ENCODE measurements at regions not wholly inside any gene's neighbourhood (a gene's known extent, or its start where the extent isn't known, plus 50 kb on each side); places are given as distances from the start of the nearest gene placed in this dataset.

GRCh38 chr12:24597580-24597979 lies 351.3 kb downstream of the BCAT1 start:
- Mint-ChIP-seq H3K36me3 (ENCODE audit: unreplicated experiment) (no peaks in the 10 kb centered on the region), H3K27ac (ENCODE audit: unreplicated experiment) (no peak overlapping the region), H3K9me3 (ENCODE audit: unreplicated experiment) (no peaks in the 10 kb centered on the region)

DNA sequence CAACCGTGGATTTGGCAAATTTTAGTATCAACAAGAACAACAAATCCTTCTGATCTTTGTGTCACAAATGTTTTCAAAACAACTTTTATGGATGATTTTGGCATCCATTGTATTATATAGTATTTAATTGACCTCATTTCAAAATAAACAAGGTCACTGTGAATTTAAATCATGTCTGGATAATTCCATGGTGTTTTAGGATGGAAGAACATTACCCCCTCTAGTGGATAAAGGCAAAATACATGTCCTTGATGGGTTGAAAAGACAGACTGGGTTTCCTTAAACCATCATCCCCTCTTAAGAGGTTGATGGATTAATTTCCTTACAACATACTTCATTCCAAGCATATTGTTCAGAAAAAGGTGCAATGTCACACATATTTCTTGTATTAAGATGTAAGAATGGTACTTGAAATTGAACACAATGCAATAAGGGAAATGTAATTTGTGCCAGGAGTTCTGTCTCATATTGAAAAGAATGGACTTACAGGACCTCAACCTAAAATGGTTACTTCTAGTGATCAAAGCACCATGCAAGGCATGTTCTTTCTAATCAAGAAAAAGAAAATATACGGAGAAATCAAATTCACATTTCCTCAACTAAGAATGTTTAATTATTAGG lies 352.0 kb downstream of the BCAT1 start:
- Mint-ChIP-seq H3K4me3 (ENCODE audit: unreplicated experiment) (no peak overlapping the region), H3K9me3 (ENCODE audit: unreplicated experiment) (no peaks in the 10 kb centered on the region), H3K27me3 (ENCODE audit: unreplicated experiment) (peaks cover 3% of the 10 kb centered on the region), H3K4me1 (ENCODE audit: unreplicated experiment) (peaks cover 6% of the 10 kb centered on the region), H3K27ac (ENCODE audit: unreplicated experiment) (no peak overlapping the region), H3K36me3 (ENCODE audit: unreplicated experiment) (no peaks in the 10 kb centered on the region)
- no peak for DNase-seq (ENCODE audit: extremely low spot score, unreplicated experiment)
- TF ChIP-seq CTCF (IDR thresholded peaks at IDR 0.05), result peak; percentile 83

More at GRCh38 chr12:24597580-24597979, 351.3 kb downstream of the BCAT1 start:
- Mint-ChIP-seq H3K27me3 (ENCODE audit: unreplicated experiment) (peaks cover 3% of the 10 kb centered on the region), H3K4me3 (ENCODE audit: unreplicated experiment) (no peak overlapping the region), H3K4me1 (ENCODE audit: unreplicated experiment) (peaks cover 6% of the 10 kb centered on the region)
- no peak for TF ChIP-seq CTCF (IDR thresholded peaks at IDR 0.05)
- DNase-seq (ENCODE audit: extremely low spot score, unreplicated experiment), result no peak

GRCh38 chr12:24595652-24596235 lies 353.2 kb downstream of the BCAT1 start:
- Mint-ChIP-seq H3K4me3 (ENCODE audit: unreplicated experiment) (no peak overlapping the region), H3K4me1 (ENCODE audit: unreplicated experiment) (peaks cover under 1% of the 10 kb centered on the region), H3K9me3 (ENCODE audit: unreplicated experiment) (no peaks in the 10 kb centered on the region), H3K36me3 (ENCODE audit: unreplicated experiment) (no peaks in the 10 kb centered on the region), H3K27me3 (ENCODE audit: unreplicated experiment) (peaks cover 3% of the 10 kb centered on the region), H3K27ac (ENCODE audit: unreplicated experiment) (no peak overlapping the region)
- DNase-seq (ENCODE audit: extremely low spot score, unreplicated experiment), result no peak
- peak; percentile 52 for TF ChIP-seq CTCF (IDR thresholded peaks at IDR 0.05)

- no peaks in the 10 kb centered on the region for H3K4me1 Mint-ChIP-seq (ENCODE audit: unreplicated experiment)
- DNase-seq (ENCODE audit: extremely low spot score, unreplicated experiment), result no peak
- H3K27me3 Mint-ChIP-seq (ENCODE audit: unreplicated experiment), result peaks cover 3% of the 10 kb centered on the region
- H3K4me3 Mint-ChIP-seq (ENCODE audit: unreplicated experiment), result no peak overlapping the region
- no peak overlapping the region for H3K27ac Mint-ChIP-seq (ENCODE audit: unreplicated experiment)
- no peak for TF ChIP-seq CTCF (IDR thresholded peaks at IDR 0.05)
- no peaks in the 10 kb centered on the region for H3K36me3 Mint-ChIP-seq (ENCODE audit: unreplicated experiment)
- no peaks in the 10 kb centered on the region for H3K9me3 Mint-ChIP-seq (ENCODE audit: unreplicated experiment)
These were observed 357.0 kb downstream of the BCAT1 start for GRCh38 chr12:24591715-24592440.

GRCh38 chr12:24591079-24591626 lies 357.7 kb downstream of the BCAT1 start:
- Mint-ChIP-seq H3K27me3 (ENCODE audit: unreplicated experiment) (peaks cover 3% of the 10 kb centered on the region), H3K9me3 (ENCODE audit: unreplicated experiment) (no peaks in the 10 kb centered on the region), H3K27ac (ENCODE audit: unreplicated experiment) (no peak overlapping the region), H3K36me3 (ENCODE audit: unreplicated experiment) (no peaks in the 10 kb centered on the region), H3K4me3 (ENCODE audit: unreplicated experiment) (no peak overlapping the region), H3K4me1 (ENCODE audit: unreplicated experiment) (no peaks in the 10 kb centered on the region)
- no peak for TF ChIP-seq CTCF (IDR thresholded peaks at IDR 0.05)
- no peak for DNase-seq (ENCODE audit: extremely low spot score, unreplicated experiment)
